H1 (cell line): ENCODE measurements at regions not wholly inside any gene's neighbourhood (a gene's known extent, or its start where the extent isn't known, plus 50 kb on each side); places are given as distances from the start of the nearest gene placed in this dataset.

ENCODE experiments used
- CTCF ChIA-PET: fragments of 300-600 bp; sonication (Branson Sonifier 250); formaldehyde crosslinking; loops from one replicate; lab custom pipeline; 2021; ENCODE audit not compliant: partially characterized antibody; lab: Charles Lee
- POLR2A ChIA-PET: fragments of 300-600 bp; sonication (Branson Sonifier 250); formaldehyde crosslinking; loops from one replicate; lab custom pipeline; 2021; ENCODE audit warnings: inconsistent platforms; ENCODE audit not compliant: partially characterized antibody; lab: Charles Lee
- DNase-seq, 2 experiments: peaks; one replicate each; pipeline versions ENCODE4 v3.0.0 to v3.0.0-alpha.2; 2010 to 2022; ENCODE audit warnings: low spot score in 2 of 2, low read depth in 1 of 2, mixed read lengths in 1 of 2
- FAIRE-seq: peaks from 2 replicates; lab custom pipeline; 2011; peaks lifted over from hg19 to GRCh38; lab: Jason Lieb, UNC
- H2AFZ ChIP-seq: 2 replicates; pipeline ENCODE4 v1.8.1; 2012; ENCODE audit warnings: low read length, inconsistent platforms
- H2AK5ac ChIP-seq: 2 replicates; pipeline ENCODE4 v1.6.1; 2013; ENCODE audit warnings: low read depth, low read length
- H2BK120ac ChIP-seq: replicated peaks from 2 replicates; pipeline ENCODE3; 2013; ENCODE audit warnings: low read depth, low read length, inconsistent platforms
- H2BK12ac ChIP-seq: 2 replicates; pipeline ENCODE4 v1.6.1; 2013; ENCODE audit warnings: low read depth, low read length
- H2BK15ac ChIP-seq: 2 replicates; pipeline ENCODE4 v1.6.1; 2013; ENCODE audit warnings: low read length
- H2BK20ac ChIP-seq: 2 replicates; pipeline ENCODE4 v1.6.1; 2013; ENCODE audit warnings: low read length
- H2BK5ac ChIP-seq: 2 replicates; pipeline ENCODE4 v1.6.1; 2013; ENCODE audit warnings: low read depth, low read length
- H3K14ac ChIP-seq: 2 replicates; pipeline ENCODE4 v1.6.1; 2013; ENCODE audit warnings: inconsistent platforms; ENCODE audit not compliant: insufficient read length
- H3K18ac ChIP-seq: 2 replicates; pipeline ENCODE4 v1.6.1; 2013; ENCODE audit warnings: low read length; ENCODE audit errors: extremely low read depth
- H3K23ac ChIP-seq: 2 replicates; pipeline ENCODE4 v1.6.1; 2013; ENCODE audit warnings: inconsistent platforms; ENCODE audit not compliant: insufficient read length
- H3K23me2 ChIP-seq: 2 replicates; pipeline ENCODE4 v1.6.1; 2013; ENCODE audit warnings: low read depth, low read length
- H3K27ac ChIP-seq: 2 replicates; pipeline ENCODE4 v1.6.1; 2011; ENCODE audit warnings: low read depth, low read length, inconsistent platforms
- H3K27me3 ChIP-seq, 4 experiments: replicated peaks in 1 of 4; 1 replicate in 1 of 4; 2 replicates in 3 of 4; pipeline versions ENCODE4 v1.6.1 to v1.8.1; 2011 to 2013; ENCODE audit warnings: low read length in 3 of 4, mild to moderate bottlenecking in 3 of 4, inconsistent platforms in 2 of 4, mixed read lengths in 2 of 4, moderate library complexity in 1 of 4; ENCODE audit not compliant: control insufficient read depth in 3 of 4, insufficient read depth in 3 of 4; ENCODE audit errors: extremely low read depth in 1 of 4
- H3K36me3 ChIP-seq, 4 experiments: 2 replicates each; pipeline versions ENCODE4 v1.6.1 to v1.8.1; 2011 to 2013; ENCODE audit warnings: mild to moderate bottlenecking in 4 of 4, low read length in 3 of 4, moderate library complexity in 2 of 4, control low read depth in 1 of 4, inconsistent platforms in 1 of 4; ENCODE audit not compliant: insufficient read depth in 4 of 4, control insufficient read depth in 2 of 4
- H3K4ac ChIP-seq: replicated peaks from 2 replicates; pipeline ENCODE3; 2013; ENCODE audit warnings: low read length, low read depth, mixed read lengths, inconsistent platforms; ENCODE audit not compliant: insufficient read length
- H3K4me1 ChIP-seq, 4 experiments: replicated peaks in 1 of 4; 1 replicate in 1 of 4; 2 replicates in 3 of 4; pipeline versions ENCODE4 v1.6.1 to v1.8.1; 2011 to 2013; ENCODE audit warnings: low read length in 3 of 4, inconsistent platforms in 2 of 4, mixed read lengths in 1 of 4; ENCODE audit not compliant: insufficient read depth in 4 of 4, control insufficient read depth in 3 of 4
- H3K4me2 ChIP-seq, 2 experiments: 2 replicates each; pipeline versions ENCODE4 v1.6.1 to v1.8.1; 2011 to 2013; ENCODE audit warnings: low read depth in 2 of 2, low read length in 2 of 2, control low read depth in 1 of 2, inconsistent platforms in 1 of 2, mild to moderate bottlenecking in 1 of 2; ENCODE audit not compliant: insufficient read depth in 1 of 2
- H3K4me3 ChIP-seq, 4 experiments: fragments of 200-600, 300-600 bp in 1 of 4; sonication (generic), shearing (Covaris generic), sonication (Bioruptor Twin) in 1 of 4; 2 replicates each; pipeline versions ENCODE4 v1.5.1 to v1.8.1; 2011 to 2016; ENCODE audit warnings: low read length in 4 of 4, low read depth in 3 of 4, control low read depth in 2 of 4, inconsistent platforms in 2 of 4, mild to moderate bottlenecking in 2 of 4, mixed read lengths in 1 of 4, moderate library complexity in 1 of 4; ENCODE audit not compliant: insufficient read depth in 2 of 4; ENCODE audit errors: extremely low read depth in 1 of 4
- H3K56ac ChIP-seq: replicated peaks from 2 replicates; pipeline ENCODE3; 2013; ENCODE audit warnings: low read depth, mild to moderate bottlenecking, mixed read lengths, low read length, inconsistent platforms; ENCODE audit not compliant: insufficient read length
- H3K79me1 ChIP-seq: 2 replicates; pipeline ENCODE4 v1.6.1; 2013; ENCODE audit warnings: low read depth, low read length, control low read depth
- H3K79me2 ChIP-seq, 2 experiments: 2 replicates each; pipeline versions ENCODE4 v1.6.1 to v1.8.1; 2012 to 2013; ENCODE audit warnings: low read length in 2 of 2, mild to moderate bottlenecking in 2 of 2, inconsistent platforms in 1 of 2; ENCODE audit not compliant: insufficient read depth in 2 of 2, control insufficient read depth in 1 of 2
- H3K9ac ChIP-seq, 4 experiments: replicated peaks in 1 of 4; 1 replicate in 1 of 4; 2 replicates in 3 of 4; pipeline versions ENCODE4 v1.6.1 to v1.8.1; 2011 to 2013; ENCODE audit warnings: low read depth in 3 of 4, low read length in 3 of 4, control low read depth in 2 of 4, mild to moderate bottlenecking in 2 of 4, moderate library complexity in 2 of 4, inconsistent platforms in 1 of 4; ENCODE audit errors: extremely low read depth in 1 of 4
- H3K9me3 ChIP-seq, 2 experiments: 2 replicates each; pipeline versions ENCODE4 v1.6.1 to v1.8.1; 2012 to 2013; ENCODE audit warnings: mild to moderate bottlenecking in 2 of 2, moderate library complexity in 2 of 2, control low read depth in 1 of 2, inconsistent platforms in 1 of 2, low read depth in 1 of 2, low read length in 1 of 2, mixed read lengths in 1 of 2; ENCODE audit not compliant: insufficient read depth in 2 of 2
- H4K20me1 ChIP-seq, 2 experiments: replicated peaks in 1 of 2; 2 replicates each; pipeline versions ENCODE3 to v1.8.1; 2011 to 2013; ENCODE audit warnings: inconsistent platforms in 2 of 2, low read length in 2 of 2, mild to moderate bottlenecking in 1 of 2; ENCODE audit not compliant: insufficient read depth in 2 of 2, control insufficient read depth in 1 of 2
- H4K5ac ChIP-seq: 2 replicates; pipeline ENCODE4 v1.6.1; 2013; ENCODE audit warnings: low read length, low read depth, mixed read lengths, inconsistent platforms; ENCODE audit not compliant: insufficient read length
- H4K8ac ChIP-seq: 2 replicates; pipeline ENCODE4 v1.8.0; 2013; ENCODE audit warnings: mild to moderate bottlenecking, moderate library complexity, low read length, inconsistent platforms; ENCODE audit not compliant: insufficient read depth; ENCODE audit errors: extremely low read depth
- H4K91ac ChIP-seq: replicated peaks from 2 replicates; pipeline ENCODE3; 2013; ENCODE audit warnings: low read length, mixed read lengths, inconsistent platforms; ENCODE audit not compliant: insufficient read length
- WGBS, 2 experiments: shearing (Covaris generic) in 1 of 2; methylation state at CpG; one replicate each; pipeline versions ENCODE4 v1.1.6 to v1.1.7; 2013 to 2015; ENCODE audit warnings: low lambda C conversion rate in 2 of 2, mixed read lengths in 2 of 2, inconsistent platforms in 1 of 2, low coverage in 1 of 2, missing lambda C conversion rate in 1 of 2; ENCODE audit not compliant: insufficient replicate concordance in 2 of 2, insufficient coverage in 1 of 2, insufficient read length in 1 of 2; ENCODE audit errors: extremely low coverage in 1 of 2, missing lambda C conversion rate in 1 of 2; 5-methylcytosine and 5-hydroxymethylcytosine counted together
- TF ChIP-seq, protein P1 (sequence below): fragments of 300-600 bp; sonication (generic); IDR thresholded peaks from 2 replicates; pipeline ENCODE4 v1.7.1; 2012; ENCODE audit warnings: low read length, moderate library complexity, mild to moderate bottlenecking, inconsistent platforms; ENCODE audit not compliant: insufficient replicate concordance

GRCh38 chr2:19116918-19117317 lies 241.5 kb downstream of the OSR1 start:
- ChIA-PET CTCF (no interaction called here), POLR2A (no interaction called here)
- WGBS, 2 experiments: 71% methylated on average over 4 of the region's 4 CpGs; no CpG with 5 or more reads in 1 of the 2 experiments
- no peak overlapping the region for H2BK12ac ChIP-seq
- H3K4me2 ChIP-seq: no peak overlapping the region
- H3K4me1 ChIP-seq: no peaks in the 10 kb centered on the region
- no peak overlapping the region for H3K4ac ChIP-seq
- no peak overlapping the region for H4K8ac ChIP-seq
- H2BK5ac ChIP-seq: no peak overlapping the region
- H4K91ac ChIP-seq: no peak overlapping the region
- H3K9ac ChIP-seq: no peak overlapping the region
- H3K79me2 ChIP-seq: no peaks in the 10 kb centered on the region
- no peaks in the 10 kb centered on the region for H3K36me3 ChIP-seq
- H3K27ac ChIP-seq: no peak overlapping the region
- no peak overlapping the region for H2BK20ac ChIP-seq
- DNase-seq: no peak
- H3K27me3 ChIP-seq: no peaks in the 10 kb centered on the region
- H3K23me2 ChIP-seq: no peaks in the 10 kb centered on the region
- no peak overlapping the region for H3K23ac ChIP-seq
- H2AFZ ChIP-seq: no peak overlapping the region
- H3K4me3 ChIP-seq: no peak overlapping the region
- no peak overlapping the region for H3K56ac ChIP-seq
- H4K20me1 ChIP-seq: no peaks in the 10 kb centered on the region
- H2BK15ac ChIP-seq: no peak overlapping the region
- no peaks in the 10 kb centered on the region for H3K79me1 ChIP-seq
- H3K14ac ChIP-seq: no peak overlapping the region
- no peak overlapping the region for H2BK120ac ChIP-seq
- no peak overlapping the region for H2AK5ac ChIP-seq
- H3K18ac ChIP-seq: no peak overlapping the region
- FAIRE-seq: no peak
- H4K5ac ChIP-seq: no peak overlapping the region
- H3K9me3 ChIP-seq: no peaks in the 10 kb centered on the region
- TF ChIP-seq, protein P1, sequence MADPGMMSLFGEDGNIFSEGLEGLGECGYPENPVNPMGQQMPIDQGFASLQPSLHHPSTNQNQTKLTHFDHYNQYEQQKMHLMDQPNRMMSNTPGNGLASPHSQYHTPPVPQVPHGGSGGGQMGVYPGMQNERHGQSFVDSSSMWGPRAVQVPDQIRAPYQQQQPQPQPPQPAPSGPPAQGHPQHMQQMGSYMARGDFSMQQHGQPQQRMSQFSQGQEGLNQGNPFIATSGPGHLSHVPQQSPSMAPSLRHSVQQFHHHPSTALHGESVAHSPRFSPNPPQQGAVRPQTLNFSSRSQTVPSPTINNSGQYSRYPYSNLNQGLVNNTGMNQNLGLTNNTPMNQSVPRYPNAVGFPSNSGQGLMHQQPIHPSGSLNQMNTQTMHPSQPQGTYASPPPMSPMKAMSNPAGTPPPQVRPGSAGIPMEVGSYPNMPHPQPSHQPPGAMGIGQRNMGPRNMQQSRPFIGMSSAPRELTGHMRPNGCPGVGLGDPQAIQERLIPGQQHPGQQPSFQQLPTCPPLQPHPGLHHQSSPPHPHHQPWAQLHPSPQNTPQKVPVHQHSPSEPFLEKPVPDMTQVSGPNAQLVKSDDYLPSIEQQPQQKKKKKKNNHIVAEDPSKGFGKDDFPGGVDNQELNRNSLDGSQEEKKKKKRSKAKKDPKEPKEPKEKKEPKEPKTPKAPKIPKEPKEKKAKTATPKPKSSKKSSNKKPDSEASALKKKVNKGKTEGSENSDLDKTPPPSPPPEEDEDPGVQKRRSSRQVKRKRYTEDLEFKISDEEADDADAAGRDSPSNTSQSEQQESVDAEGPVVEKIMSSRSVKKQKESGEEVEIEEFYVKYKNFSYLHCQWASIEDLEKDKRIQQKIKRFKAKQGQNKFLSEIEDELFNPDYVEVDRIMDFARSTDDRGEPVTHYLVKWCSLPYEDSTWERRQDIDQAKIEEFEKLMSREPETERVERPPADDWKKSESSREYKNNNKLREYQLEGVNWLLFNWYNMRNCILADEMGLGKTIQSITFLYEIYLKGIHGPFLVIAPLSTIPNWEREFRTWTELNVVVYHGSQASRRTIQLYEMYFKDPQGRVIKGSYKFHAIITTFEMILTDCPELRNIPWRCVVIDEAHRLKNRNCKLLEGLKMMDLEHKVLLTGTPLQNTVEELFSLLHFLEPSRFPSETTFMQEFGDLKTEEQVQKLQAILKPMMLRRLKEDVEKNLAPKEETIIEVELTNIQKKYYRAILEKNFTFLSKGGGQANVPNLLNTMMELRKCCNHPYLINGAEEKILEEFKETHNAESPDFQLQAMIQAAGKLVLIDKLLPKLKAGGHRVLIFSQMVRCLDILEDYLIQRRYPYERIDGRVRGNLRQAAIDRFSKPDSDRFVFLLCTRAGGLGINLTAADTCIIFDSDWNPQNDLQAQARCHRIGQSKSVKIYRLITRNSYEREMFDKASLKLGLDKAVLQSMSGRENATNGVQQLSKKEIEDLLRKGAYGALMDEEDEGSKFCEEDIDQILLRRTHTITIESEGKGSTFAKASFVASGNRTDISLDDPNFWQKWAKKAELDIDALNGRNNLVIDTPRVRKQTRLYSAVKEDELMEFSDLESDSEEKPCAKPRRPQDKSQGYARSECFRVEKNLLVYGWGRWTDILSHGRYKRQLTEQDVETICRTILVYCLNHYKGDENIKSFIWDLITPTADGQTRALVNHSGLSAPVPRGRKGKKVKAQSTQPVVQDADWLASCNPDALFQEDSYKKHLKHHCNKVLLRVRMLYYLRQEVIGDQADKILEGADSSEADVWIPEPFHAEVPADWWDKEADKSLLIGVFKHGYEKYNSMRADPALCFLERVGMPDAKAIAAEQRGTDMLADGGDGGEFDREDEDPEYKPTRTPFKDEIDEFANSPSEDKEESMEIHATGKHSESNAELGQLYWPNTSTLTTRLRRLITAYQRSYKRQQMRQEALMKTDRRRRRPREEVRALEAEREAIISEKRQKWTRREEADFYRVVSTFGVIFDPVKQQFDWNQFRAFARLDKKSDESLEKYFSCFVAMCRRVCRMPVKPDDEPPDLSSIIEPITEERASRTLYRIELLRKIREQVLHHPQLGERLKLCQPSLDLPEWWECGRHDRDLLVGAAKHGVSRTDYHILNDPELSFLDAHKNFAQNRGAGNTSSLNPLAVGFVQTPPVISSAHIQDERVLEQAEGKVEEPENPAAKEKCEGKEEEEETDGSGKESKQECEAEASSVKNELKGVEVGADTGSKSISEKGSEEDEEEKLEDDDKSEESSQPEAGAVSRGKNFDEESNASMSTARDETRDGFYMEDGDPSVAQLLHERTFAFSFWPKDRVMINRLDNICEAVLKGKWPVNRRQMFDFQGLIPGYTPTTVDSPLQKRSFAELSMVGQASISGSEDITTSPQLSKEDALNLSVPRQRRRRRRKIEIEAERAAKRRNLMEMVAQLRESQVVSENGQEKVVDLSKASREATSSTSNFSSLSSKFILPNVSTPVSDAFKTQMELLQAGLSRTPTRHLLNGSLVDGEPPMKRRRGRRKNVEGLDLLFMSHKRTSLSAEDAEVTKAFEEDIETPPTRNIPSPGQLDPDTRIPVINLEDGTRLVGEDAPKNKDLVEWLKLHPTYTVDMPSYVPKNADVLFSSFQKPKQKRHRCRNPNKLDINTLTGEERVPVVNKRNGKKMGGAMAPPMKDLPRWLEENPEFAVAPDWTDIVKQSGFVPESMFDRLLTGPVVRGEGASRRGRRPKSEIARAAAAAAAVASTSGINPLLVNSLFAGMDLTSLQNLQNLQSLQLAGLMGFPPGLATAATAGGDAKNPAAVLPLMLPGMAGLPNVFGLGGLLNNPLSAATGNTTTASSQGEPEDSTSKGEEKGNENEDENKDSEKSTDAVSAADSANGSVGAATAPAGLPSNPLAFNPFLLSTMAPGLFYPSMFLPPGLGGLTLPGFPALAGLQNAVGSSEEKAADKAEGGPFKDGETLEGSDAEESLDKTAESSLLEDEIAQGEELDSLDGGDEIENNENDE: no peak
